HG03575 (cell line): ENCODE measurements at regions not wholly inside any gene's neighbourhood (a gene's known extent, or its start where the extent isn't known, plus 50 kb on each side); places are given as distances from the start of the nearest gene placed in this dataset.

ENCODE experiments used
- ATAC-seq: cut with Tn5 transposase; IDR thresholded peaks from one replicate; pipeline ENCODE4 v1.9.1; 2021; ENCODE audit not compliant: unreplicated experiment, insufficient number of reproducible peaks, low FRiP score; ENCODE audit errors: extremely low read depth

GRCh38 chr2:129892360-129892759 lies 87.1 kb upstream of the RAB6C start:
- ATAC-seq, result no peak

GRCh38 chr2:129892773-129893172 lies 86.7 kb upstream of the RAB6C start:
- no peak for ATAC-seq

- ATAC-seq, result no peak
These were observed 86.2 kb upstream of the RAB6C start for GRCh38 chr2:129893244-129893643.

GRCh38 chr2:129894616-129895015 lies 84.8 kb upstream of the RAB6C start:
- ATAC-seq, result no peak

- no peak for ATAC-seq
These were observed 84.4 kb upstream of the RAB6C start for GRCh38 chr2:129895061-129895460.

- ATAC-seq, result no peak
These were observed 83.9 kb upstream of the RAB6C start for GRCh38 chr2:129895526-129896082.

GRCh38 chr2:129896226-129897100 lies 83.0 kb upstream of the RAB6C start:
- no peak for ATAC-seq

GRCh38 chr2:129901754-129902415 lies 77.6 kb upstream of the RAB6C start:
- ATAC-seq, result no peak

- ATAC-seq, result no peak
These were observed 76.5 kb upstream of the RAB6C start for GRCh38 chr2:129902731-129903585.

- no peak for ATAC-seq
These were observed 75.7 kb upstream of the RAB6C start for GRCh38 chr2:129903586-129904425.

- no peak for ATAC-seq
These were observed 74.7 kb upstream of the RAB6C start for GRCh38 chr2:129904532-129905446.

- ATAC-seq, result no peak
These were observed 73.8 kb upstream of the RAB6C start for GRCh38 chr2:129905664-129906081.

- ATAC-seq, result no peak
These were observed 73.2 kb upstream of the RAB6C start for GRCh38 chr2:129906139-129906860.

- no peak for ATAC-seq
These were observed 72.6 kb upstream of the RAB6C start for GRCh38 chr2:129906861-129907235.

- ATAC-seq, result no peak
These were observed 72.0 kb upstream of the RAB6C start for GRCh38 chr2:129907256-129907998.

- ATAC-seq, result no peak
These were observed 70.6 kb upstream of the RAB6C start for GRCh38 chr2:129908721-129909373.
